GM12864 (cell line): ENCODE measurements at regions not wholly inside any gene's neighbourhood (a gene's known extent, or its start where the extent isn't known, plus 50 kb on each side); places are given as distances from the start of the nearest gene placed in this dataset.
"Not testable (repeated sequence)": the region's sequence is repeated elsewhere in the genome, so short reads cannot be mapped to it uniquely, and the experiment has no call there.

ENCODE experiments used
- DNase-seq: peaks from one replicate; pipeline ENCODE4 v3.0.0-alpha.2; 2011; ENCODE audit warnings: low read depth
- H3K4me3 ChIP-seq: 2 replicates; pipeline ENCODE4 v1.5.1; 2011; ENCODE audit warnings: mild to moderate bottlenecking, low read depth, low read length, control low read depth
- TF ChIP-seq, protein P1 (sequence below): IDR thresholded peaks from 2 replicates; pipeline ENCODE4 v1.5.1; 2011; ENCODE audit warnings: low read depth, mild to moderate bottlenecking, moderate library complexity, low read length, control low read depth, inconsistent platforms; ENCODE audit errors: missing control alignments

DNA sequence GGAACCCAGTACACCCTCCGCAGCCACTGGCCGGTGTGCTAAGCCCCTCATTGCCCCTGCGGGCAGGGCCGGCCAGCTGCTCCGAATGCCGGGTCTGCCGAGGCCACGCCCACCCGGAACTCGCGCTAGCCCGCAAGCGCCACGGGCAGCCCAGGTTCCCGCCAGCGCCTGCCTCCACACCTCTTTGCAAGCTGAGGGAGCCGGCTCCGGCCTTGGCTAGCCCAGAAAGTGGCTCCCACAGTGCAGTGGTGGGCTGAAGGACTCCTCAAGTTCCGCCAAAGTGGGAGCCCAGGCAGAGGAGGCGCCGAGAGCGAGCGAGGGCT, 81.4 kb upstream of the BCHE start:
- TF ChIP-seq, protein P1, sequence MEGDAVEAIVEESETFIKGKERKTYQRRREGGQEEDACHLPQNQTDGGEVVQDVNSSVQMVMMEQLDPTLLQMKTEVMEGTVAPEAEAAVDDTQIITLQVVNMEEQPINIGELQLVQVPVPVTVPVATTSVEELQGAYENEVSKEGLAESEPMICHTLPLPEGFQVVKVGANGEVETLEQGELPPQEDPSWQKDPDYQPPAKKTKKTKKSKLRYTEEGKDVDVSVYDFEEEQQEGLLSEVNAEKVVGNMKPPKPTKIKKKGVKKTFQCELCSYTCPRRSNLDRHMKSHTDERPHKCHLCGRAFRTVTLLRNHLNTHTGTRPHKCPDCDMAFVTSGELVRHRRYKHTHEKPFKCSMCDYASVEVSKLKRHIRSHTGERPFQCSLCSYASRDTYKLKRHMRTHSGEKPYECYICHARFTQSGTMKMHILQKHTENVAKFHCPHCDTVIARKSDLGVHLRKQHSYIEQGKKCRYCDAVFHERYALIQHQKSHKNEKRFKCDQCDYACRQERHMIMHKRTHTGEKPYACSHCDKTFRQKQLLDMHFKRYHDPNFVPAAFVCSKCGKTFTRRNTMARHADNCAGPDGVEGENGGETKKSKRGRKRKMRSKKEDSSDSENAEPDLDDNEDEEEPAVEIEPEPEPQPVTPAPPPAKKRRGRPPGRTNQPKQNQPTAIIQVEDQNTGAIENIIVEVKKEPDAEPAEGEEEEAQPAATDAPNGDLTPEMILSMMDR, result no peak
- H3K4me3 ChIP-seq, result no peak overlapping the region
- DNase-seq, result no peak

DNA sequence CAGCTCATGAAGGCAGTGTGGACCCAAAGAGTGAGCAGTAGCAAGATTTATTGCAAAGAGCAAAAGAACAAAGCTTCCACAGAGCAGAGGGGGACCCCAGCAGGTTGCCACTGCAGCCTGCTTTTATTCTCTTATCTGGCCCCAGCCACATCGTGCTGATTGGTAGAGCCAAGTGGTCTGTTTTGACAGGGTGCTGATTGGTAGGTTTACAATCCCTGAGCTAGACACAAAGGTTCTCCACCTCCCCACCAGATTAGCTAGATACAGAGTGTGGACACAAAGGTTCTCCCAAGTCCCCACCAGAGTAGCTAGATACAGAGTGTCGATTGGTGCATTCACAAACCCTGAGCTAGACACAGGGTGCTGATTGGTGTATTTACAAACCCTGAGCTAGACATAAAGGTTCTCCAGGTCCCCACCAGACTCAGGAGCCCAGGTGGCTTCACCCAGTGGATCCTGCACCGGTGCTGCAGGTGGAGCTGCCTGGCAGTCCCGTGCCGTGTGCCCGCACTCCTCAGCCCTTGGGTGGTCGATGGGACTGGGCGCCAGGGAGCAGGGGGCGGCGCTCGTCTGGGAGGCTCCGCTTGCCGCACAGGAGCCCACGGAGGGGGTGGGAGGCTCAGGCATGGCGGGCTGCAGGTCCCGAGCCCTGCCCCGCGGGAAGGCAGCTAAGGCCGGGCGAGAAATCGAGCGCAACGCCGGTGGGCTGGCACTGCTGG, 80.9 kb upstream of the BCHE start:
- not testable (repeated sequence) for H3K4me3 ChIP-seq, DNase-seq

DNA sequence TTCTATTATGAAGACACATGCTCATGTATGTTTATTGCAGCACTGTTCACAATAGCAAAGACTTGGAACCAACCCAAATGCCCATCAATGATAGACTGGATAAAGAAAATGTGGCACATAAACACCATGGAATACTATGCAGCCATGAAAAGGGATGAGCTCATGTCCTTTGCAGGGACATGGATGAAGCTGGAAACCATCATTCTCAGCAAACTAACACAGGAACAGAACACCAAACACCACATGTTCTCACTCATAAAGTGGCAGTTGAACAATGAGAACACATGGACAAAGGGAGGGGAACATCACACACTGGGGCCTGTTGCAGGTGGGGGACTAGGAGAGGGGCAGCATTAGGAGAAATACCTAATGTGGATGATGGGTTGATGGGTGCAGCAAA, 77.9 kb upstream of the BCHE start:
- not testable (repeated sequence) for H3K4me3 ChIP-seq, DNase-seq

DNA sequence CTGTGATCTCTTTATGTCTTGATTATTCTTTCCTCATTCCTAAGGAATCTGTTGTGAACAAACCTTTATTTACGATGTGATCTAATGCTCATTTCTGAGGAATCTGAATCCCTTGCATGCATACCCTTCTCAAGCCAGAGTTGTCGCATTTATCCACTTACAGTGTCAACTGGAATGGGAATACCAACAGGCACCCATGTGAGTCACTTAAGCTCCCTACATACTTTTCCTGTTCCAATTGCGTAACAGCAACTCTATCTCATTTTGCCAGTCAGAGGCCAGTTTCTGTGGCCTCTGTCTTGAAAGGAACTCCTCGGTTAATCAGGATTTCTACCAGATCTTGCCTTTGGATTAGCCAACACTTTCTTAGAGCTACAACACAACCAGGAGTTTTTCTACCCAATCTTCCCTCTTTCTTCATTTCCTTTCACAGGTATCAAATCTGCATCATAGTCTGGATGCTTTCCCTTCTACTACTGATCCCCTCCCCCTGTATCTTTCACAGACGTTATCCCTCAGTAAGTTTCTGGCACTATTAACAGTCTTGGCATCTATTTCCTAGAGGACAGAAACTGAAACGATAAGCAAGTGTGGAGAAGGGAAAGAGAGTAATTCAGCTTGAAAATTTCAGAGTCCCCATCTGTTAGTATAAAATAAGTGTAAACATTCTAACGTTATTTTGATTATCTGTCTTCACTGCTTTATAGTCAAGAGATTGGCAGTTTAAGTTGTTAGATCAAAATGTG, 66.8 kb upstream of the BCHE start:
- TF ChIP-seq, protein P1, result no peak
- no peak overlapping the region for H3K4me3 ChIP-seq
- no peak for DNase-seq

DNA sequence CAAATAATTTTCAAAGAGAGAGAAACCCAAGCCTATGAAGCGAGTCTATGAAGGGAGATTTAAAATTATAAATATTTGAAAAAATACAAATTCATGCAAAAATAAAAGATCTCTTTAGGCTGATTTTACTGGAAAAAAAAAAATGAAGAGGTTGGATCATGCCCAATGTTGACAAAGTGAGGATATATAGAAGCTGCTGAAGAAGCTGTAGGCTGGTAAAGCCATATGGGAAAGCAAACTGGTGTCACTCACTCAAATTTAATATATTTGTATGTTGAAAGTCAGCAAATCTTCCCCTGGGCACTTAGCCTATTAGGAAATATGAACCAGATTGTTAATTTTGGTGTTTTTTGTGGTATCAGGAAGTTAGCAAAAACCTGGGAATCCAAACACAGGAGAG, 61.8 kb upstream of the BCHE start:
- DNase-seq, result no peak
- H3K4me3 ChIP-seq, result no peak overlapping the region
- TF ChIP-seq, protein P1, result no peak

DNA sequence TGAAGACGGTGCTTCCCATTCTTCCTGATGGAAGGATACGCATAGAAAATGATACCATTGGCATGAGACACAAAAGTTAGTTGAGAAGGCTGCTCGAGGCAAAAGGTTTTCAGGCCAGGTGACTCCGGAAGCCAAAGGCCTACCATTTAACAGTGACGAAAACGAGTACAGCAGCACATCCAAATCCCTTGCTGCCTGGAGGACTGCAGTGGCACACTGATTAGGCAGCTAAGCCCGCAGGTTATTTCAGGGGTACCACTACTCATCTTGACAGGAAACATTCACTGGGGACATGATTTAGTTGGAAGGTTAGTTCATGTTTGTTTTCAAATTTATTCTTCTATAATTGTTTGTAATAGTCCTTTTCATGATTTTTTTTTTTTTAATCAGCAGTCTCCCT, 59.9 kb upstream of the BCHE start:
- no peak for DNase-seq
- H3K4me3 ChIP-seq, result no peak overlapping the region
- TF ChIP-seq, protein P1, result no peak

DNA sequence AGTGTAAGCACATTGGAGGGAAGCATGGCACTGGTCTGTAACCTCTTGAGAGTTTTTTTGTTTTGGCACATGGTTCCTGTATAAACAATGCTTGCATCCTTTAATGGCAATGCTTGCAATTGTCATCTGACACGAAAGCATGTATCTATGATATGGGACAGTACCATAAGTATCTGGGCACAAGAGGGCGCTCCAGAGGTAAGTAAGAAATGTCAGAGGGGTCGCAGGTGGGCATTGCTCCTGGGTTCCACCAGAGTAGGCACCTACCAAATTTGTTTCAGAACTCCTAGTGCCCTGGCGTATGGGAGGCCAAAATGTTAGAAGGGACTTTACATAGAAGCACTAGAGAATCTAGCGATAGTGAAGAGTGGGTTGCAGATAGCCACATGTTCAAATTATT, 58.7 kb upstream of the BCHE start:
- no peak overlapping the region for H3K4me3 ChIP-seq
- TF ChIP-seq, protein P1, result peak; percentile 40
- DNase-seq, result no peak

DNA sequence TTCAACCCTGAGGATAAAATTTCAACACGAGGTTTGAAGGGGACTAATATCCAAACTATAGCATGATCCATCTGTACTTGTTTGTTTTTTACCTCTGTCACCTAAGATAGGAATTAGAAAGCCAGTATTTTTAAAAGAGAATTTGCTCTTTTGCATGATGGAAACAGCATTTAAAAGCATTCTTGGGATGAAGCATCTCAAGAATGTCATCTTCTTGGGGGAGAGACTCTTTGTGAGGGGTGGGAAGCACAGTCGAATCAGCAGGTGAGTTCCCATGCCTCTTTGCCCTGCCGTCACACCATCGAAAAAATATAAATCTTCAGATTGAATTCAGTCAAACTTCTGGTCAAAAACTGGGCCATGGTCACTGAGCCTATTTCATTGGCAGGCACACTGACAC, 55.3 kb upstream of the BCHE start:
- TF ChIP-seq, protein P1, result no peak
- no peak for DNase-seq
- H3K4me3 ChIP-seq, result no peak overlapping the region
